Gastrocnemius medialis (tissue), 4 donors: ENCODE measurements at regions not wholly inside any gene's neighbourhood (a gene's known extent, or its start where the extent isn't known, plus 50 kb on each side); places are given as distances from the start of the nearest gene placed in this dataset.
A peak's percentile ranks its signal among the peaks of the same experiment; 100 is the strongest.
"Not testable (repeated sequence)": the region's sequence is repeated elsewhere in the genome, so short reads cannot be mapped to it uniquely, and the experiment has no call there.

Experiments used
- ATAC-seq, 2 donors: fragments of 150-250 bp; one replicate each; pipeline ENCODE4 v1.9.1; 2016
- DNase-seq, 2 donors: peaks; one replicate each; pipeline ENCODE4 v3.0.0-alpha.2; 2019
- H3K27ac ChIP-seq, 4 donors: fragments of 200-600 bp; sonication (generic); 1 replicate in 1 of 4; 2 replicates in 3 of 4; pipeline ENCODE4 v1.5.1; 2016 to 2018; ENCODE audit warnings: mild to moderate bottlenecking in 2 of 4, moderate library complexity in 1 of 4
- H3K27me3 ChIP-seq, 3 donors: fragments of 200-600 bp; sonication (generic) in 2 of 3; 1 replicate in 1 of 3; 2 replicates in 2 of 3; pipeline versions ENCODE4 v1.5.1 to v1.6.0; 2016 to 2019; ENCODE audit warnings: mild to moderate bottlenecking in 1 of 3, moderate library complexity in 1 of 3
- H3K36me3 ChIP-seq, 2 donors: fragments of 200-600 bp; sonication (generic) in 1 of 2; one replicate each; pipeline ENCODE4 v1.5.1; 2017 to 2018
- H3K4me1 ChIP-seq, 2 donors: fragments of 200-600 bp; sonication (generic) in 1 of 2; one replicate each; pipeline ENCODE4 v1.5.1; 2016 to 2017; ENCODE audit warnings: mild to moderate bottlenecking in 2 of 2
- H3K4me3 ChIP-seq, 4 donors: fragments of 200-600 bp; sonication (generic) in 3 of 4; 1 replicate in 1 of 4; 2 replicates in 3 of 4; pipeline ENCODE4 v1.5.1; 2016 to 2019; ENCODE audit warnings: mild to moderate bottlenecking in 2 of 4
- H3K9me3 ChIP-seq, 3 donors: fragments of 200-600 bp; sonication (generic) in 2 of 3; 1 replicate in 1 of 3; 2 replicates in 2 of 3; pipeline ENCODE4 v1.5.1; 2016 to 2019
- CTCF ChIP-seq, 5 experiments: fragments of 450-650 bp in 3 of 5; fragments of 200-600 bp in 2 of 5; sonication (generic) in 2 of 5; IDR thresholded peaks in 4 of 5; conservative IDR thresholded peaks in 1 of 5; 1 replicate in 4 of 5; 2 replicates in 1 of 5; pipeline ENCODE4 v1.5.1; 2016 to 2019; ENCODE audit warnings: antibody characterized with exemption in 5 of 5, mild to moderate bottlenecking in 3 of 5, moderate library complexity in 3 of 5
- POLR2A ChIP-seq, 2 donors: fragments of 450-650 bp; IDR thresholded peaks; one replicate each; pipeline ENCODE4 v1.6.1; 2017; ENCODE audit warnings: antibody characterized with exemption in 2 of 2, mild to moderate bottlenecking in 2 of 2, moderate library complexity in 2 of 2
- in situ Hi-C, 4 donors: fragments of 200-750 bp; cut with MboI; loops; one replicate each; pipeline versions ENCODE4 v1.15.0 to v1.8.0; 2017; ENCODE audit warnings: low sequenced_read_pairs in 4 of 4
- intact Hi-C: fragments of 100-400 bp; cut with DNase I; formaldehyde crosslinking; loops from one replicate; pipeline ENCODE4 v1.15.1; 2023; ENCODE audit warnings: low total_unique reads

- no peaks in the 10 kb centered on the region for H3K9me3 ChIP-seq
- H3K4me3 ChIP-seq, result no peak overlapping the region
- no peaks in the 10 kb centered on the region for H3K4me1 ChIP-seq
- ATAC-seq (peak; percentile 41 to 61), DNase-seq (peak; percentile 29 to 44)
- in situ Hi-C loops (loop anchor here in 1 of 4 donors (25.0 kb wide), 1 partner anchor 110 kb away; no protein-coding TSS in a partner anchor), intact Hi-C loops (no loop called here)
- H3K27ac ChIP-seq, result peak overlapping the region in 2 of 4 donors; percentile 33 to 59
- no peaks in the 10 kb centered on the region for H3K27me3 ChIP-seq
- H3K36me3 ChIP-seq, result no peaks in the 10 kb centered on the region
- TF ChIP-seq POLR2A (IDR thresholded peaks at IDR 0.05), result no peak
- no peak for TF ChIP-seq CTCF (IDR thresholded peaks at IDR 0.05 in 4 of 5, conservative IDR thresholded peaks at IDR 0.05 in 1 of 5)
Measured at GRCh38 chr17:5922476-5922875, 147.7 kb upstream of the WSCD1 start.

- ATAC-seq (no peak), DNase-seq (no peak)
- no peaks in the 10 kb centered on the region for H3K9me3 ChIP-seq
- no peaks in the 10 kb centered on the region for H3K4me1 ChIP-seq
- H3K4me3 ChIP-seq, result no peak overlapping the region
- no peaks in the 10 kb centered on the region for H3K27me3 ChIP-seq
- in situ Hi-C loops, result no loop called here
- TF ChIP-seq CTCF (IDR thresholded peaks at IDR 0.05 in 4 of 5, conservative IDR thresholded peaks at IDR 0.05 in 1 of 5) (no peak), POLR2A (IDR thresholded peaks at IDR 0.05) (no peak)
- intact Hi-C loops, result no loop called here
- no peaks in the 10 kb centered on the region for H3K36me3 ChIP-seq
- H3K27ac ChIP-seq, result no peak overlapping the region
Measured at GRCh38 chr17:5929721-5930120, 140.5 kb upstream of the WSCD1 start.

DNA sequence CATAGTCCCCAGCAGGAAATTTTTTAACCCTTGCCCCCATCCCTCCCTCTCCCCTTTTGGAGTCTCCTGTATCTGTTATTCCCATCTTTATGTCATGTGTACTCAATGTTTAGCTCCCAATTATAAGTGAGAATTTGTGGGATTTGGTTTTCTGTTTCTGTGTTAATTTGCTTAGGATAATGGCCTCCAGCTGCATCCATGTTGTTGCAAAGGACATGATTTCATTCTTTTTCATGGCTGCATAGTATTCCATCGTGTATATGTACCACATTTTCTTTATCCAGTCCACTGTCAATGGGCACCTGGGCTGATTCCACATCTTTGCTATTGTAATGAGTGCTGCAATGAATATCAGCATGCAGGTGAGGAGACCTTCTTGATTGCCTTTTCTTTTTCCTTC, 139.6 kb upstream of the WSCD1 start:
- ATAC-seq, H3K4me1 ChIP-seq, H3K27me3 ChIP-seq, H3K9me3 ChIP-seq, DNase-seq, H3K27ac ChIP-seq, in situ Hi-C loops, H3K4me3 ChIP-seq, intact Hi-C loops, H3K36me3 ChIP-seq: not testable (repeated sequence)

GRCh38 chr17:5931616-5932015, 138.6 kb upstream of the WSCD1 start:
- Histone ChIP-seq H3K4me1 (no peaks in the 10 kb centered on the region), H3K36me3 (no peaks in the 10 kb centered on the region), H3K27ac (no peak overlapping the region), H3K9me3 (no peaks in the 10 kb centered on the region), H3K4me3 (no peak overlapping the region), H3K27me3 (no peaks in the 10 kb centered on the region)
- intact Hi-C loops, result no loop called here
- in situ Hi-C loops, result no loop called here
- ATAC-seq (no peak), DNase-seq (no peak)
- TF ChIP-seq POLR2A (IDR thresholded peaks at IDR 0.05), result no peak
- no peak for TF ChIP-seq CTCF (IDR thresholded peaks at IDR 0.05 in 4 of 5, conservative IDR thresholded peaks at IDR 0.05 in 1 of 5)

DNA sequence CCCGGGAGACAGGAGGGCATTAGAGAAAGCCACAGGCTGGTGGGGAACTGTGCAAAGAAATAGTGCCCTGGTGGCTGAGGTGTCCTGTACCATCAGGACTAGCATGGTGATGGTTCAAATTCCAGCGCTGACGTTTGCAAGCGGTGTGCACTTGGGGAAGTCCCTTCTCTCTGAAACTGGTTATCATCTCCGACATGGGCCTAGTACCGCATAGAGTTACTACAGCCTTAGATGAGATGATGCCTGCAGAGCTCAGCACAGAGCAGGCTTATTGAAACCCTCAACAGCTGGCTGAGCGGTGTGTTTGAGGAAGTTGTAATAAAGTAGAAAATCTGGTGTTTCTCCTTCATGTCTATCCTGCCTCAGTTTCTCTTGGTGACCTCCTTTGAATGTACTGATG, 136.7 kb upstream of the WSCD1 start:
- Histone ChIP-seq H3K4me3 (no peak overlapping the region), H3K27me3 (no peaks in the 10 kb centered on the region), H3K9me3 (no peaks in the 10 kb centered on the region), H3K4me1 (no peaks in the 10 kb centered on the region), H3K27ac (no peak overlapping the region), H3K36me3 (no peaks in the 10 kb centered on the region)
- intact Hi-C loops (no loop called here), in situ Hi-C loops (no loop called here)
- TF ChIP-seq POLR2A (IDR thresholded peaks at IDR 0.05) (no peak), CTCF (IDR thresholded peaks at IDR 0.05 in 4 of 5, conservative IDR thresholded peaks at IDR 0.05 in 1 of 5) (no peak)
- DNase-seq, result no peak
- no peak for ATAC-seq
